ENCODE measurements at regions not wholly inside any gene's neighbourhood (a gene's known extent, or its start where the extent isn't known, plus 50 kb on each side); places are given as distances from the start of the nearest gene placed in this dataset.
"Not testable (repeated sequence)": the region's sequence is repeated elsewhere in the genome, so short reads cannot be mapped to it uniquely, and the experiment has no call there.

DNA sequence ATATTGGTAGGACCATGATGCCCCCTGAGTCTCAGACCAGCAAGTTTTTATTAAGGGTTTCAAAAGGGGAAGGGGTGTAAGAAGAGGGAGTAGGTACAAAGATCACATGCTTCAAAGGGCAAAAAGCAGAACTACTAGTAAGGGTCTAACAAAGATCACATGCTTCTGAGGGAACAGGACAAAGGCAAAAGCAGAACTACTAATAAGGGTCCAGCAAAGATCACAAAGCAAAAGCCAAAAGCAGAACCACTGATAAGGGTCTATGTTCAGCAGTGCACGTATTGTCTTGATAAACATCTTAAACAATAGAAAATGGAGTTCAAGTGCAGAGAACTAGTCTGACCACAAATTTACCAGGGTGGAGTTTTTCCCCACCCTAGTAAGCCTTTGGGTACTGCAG is 151.3 kb downstream of the DEFB131A start:
- H3K9ac ChIP-seq (ENCODE audit: low read depth in 1 of 2, low read length in 2 of 2); H3K4me3 ChIP-seq (ENCODE audit: low read depth in 1 of 3, low read length in 3 of 3); H3K4me1 ChIP-seq (ENCODE audit: control insufficient read depth in 4 of 4, insufficient read depth in 4 of 4, low read length in 3 of 4); H3K27ac ChIP-seq (ENCODE audit: low read depth in 1 of 2, low read length in 2 of 2); H3K9me3 ChIP-seq (ENCODE audit: control insufficient read depth in 4 of 4, low read length in 3 of 4); H3K27me3 ChIP-seq (ENCODE audit: control insufficient read depth in 4 of 4, insufficient read depth in 4 of 4, low read length in 3 of 4); DNase-seq (ENCODE audit: low spot score); H3K36me3 ChIP-seq (ENCODE audit: control insufficient read depth in 4 of 4, insufficient read depth in 3 of 4, low read depth in 1 of 4, low read length in 3 of 4): not testable (repeated sequence)
- 60% methylated on average over 1 of the region's 1 CpG for WGBS

DNA sequence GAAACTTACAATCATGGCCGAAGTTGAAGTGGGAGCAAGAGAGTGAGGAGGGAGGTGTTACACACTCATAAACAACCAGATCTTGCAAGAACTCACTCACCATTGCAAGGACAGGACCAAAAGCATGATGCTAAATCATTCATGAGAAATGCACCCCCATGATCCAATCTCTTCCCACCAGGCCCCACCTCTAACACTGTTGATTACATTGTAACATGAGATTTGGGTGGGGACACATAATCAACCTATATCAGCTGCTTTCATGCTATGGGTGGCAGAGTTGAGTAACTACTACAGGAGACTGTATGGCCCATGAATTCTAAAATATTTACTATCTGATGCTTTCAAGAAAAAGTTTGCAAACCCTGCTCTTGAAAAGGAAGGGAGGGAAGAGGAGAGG is 155.1 kb downstream of the DEFB131A start:
- Histone ChIP-seq H3K27ac (ENCODE audit: low read depth in 1 of 2, low read length in 2 of 2) (no peak overlapping the region), H3K4me3 (ENCODE audit: low read depth in 1 of 3, low read length in 3 of 3) (no peak overlapping the region), H3K9me3 (ENCODE audit: control insufficient read depth in 4 of 4, low read length in 3 of 4) (no peaks in the 10 kb centered on the region), H3K36me3 (ENCODE audit: control insufficient read depth in 4 of 4, insufficient read depth in 3 of 4, low read depth in 1 of 4, low read length in 3 of 4) (no peaks in the 10 kb centered on the region), H3K4me1 (ENCODE audit: control insufficient read depth in 4 of 4, insufficient read depth in 4 of 4, low read length in 3 of 4) (peaks cover 0 to 2% (median 0%) of the 10 kb centered on the region in 4 donors), H3K27me3 (ENCODE audit: control insufficient read depth in 4 of 4, insufficient read depth in 4 of 4, low read length in 3 of 4) (no peaks in the 10 kb centered on the region), H3K9ac (ENCODE audit: low read depth in 1 of 2, low read length in 2 of 2) (no peak overlapping the region)
- TF ChIP-seq HNF4A (conservative IDR thresholded peaks at IDR 0.05) (no peak), TAF1 (conservative IDR thresholded peaks at IDR 0.05) (no peak), HNF4G (IDR thresholded peaks at IDR 0.05) (no peak)
- TF ChIP-seq, protein P1, sequence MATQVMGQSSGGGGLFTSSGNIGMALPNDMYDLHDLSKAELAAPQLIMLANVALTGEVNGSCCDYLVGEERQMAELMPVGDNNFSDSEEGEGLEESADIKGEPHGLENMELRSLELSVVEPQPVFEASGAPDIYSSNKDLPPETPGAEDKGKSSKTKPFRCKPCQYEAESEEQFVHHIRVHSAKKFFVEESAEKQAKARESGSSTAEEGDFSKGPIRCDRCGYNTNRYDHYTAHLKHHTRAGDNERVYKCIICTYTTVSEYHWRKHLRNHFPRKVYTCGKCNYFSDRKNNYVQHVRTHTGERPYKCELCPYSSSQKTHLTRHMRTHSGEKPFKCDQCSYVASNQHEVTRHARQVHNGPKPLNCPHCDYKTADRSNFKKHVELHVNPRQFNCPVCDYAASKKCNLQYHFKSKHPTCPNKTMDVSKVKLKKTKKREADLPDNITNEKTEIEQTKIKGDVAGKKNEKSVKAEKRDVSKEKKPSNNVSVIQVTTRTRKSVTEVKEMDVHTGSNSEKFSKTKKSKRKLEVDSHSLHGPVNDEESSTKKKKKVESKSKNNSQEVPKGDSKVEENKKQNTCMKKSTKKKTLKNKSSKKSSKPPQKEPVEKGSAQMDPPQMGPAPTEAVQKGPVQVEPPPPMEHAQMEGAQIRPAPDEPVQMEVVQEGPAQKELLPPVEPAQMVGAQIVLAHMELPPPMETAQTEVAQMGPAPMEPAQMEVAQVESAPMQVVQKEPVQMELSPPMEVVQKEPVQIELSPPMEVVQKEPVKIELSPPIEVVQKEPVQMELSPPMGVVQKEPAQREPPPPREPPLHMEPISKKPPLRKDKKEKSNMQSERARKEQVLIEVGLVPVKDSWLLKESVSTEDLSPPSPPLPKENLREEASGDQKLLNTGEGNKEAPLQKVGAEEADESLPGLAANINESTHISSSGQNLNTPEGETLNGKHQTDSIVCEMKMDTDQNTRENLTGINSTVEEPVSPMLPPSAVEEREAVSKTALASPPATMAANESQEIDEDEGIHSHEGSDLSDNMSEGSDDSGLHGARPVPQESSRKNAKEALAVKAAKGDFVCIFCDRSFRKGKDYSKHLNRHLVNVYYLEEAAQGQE (IDR thresholded peaks at IDR 0.05): no peak
- DNase-seq (ENCODE audit: low spot score): no peak
- 92% methylated on average over 1 of the region's 1 CpG for WGBS

DNA sequence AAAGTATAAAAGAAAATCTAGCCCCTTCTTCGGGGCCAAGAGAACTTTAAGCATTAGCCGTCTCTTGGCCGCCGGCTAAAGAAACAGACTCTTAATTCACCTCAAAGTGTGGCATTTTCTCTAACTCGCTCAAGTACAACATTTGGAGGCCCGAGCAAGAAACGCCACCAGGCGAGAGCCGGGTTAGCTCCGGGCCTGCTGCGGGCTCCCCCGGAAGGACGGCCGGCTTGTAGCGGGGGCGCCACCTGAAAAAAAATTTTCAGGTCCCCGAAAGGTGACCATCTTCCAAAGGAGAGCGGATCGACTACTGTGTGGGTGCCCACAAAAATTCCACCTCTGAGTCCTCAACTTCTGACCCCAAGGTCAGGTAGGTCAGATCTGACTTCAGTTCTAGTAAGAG is 156.0 kb downstream of the DEFB131A start:
- no peaks in the 10 kb centered on the region for H3K9me3 ChIP-seq (ENCODE audit: control insufficient read depth in 4 of 4, low read length in 3 of 4)
- TF ChIP-seq TAF1 (conservative IDR thresholded peaks at IDR 0.05) (no peak), SP1 (IDR thresholded peaks at IDR 0.05) (no peak), RXRA (IDR thresholded peaks at IDR 0.05) (no peak), NR2F2 (IDR thresholded peaks at IDR 0.05) (no peak), JUND (IDR thresholded peaks at IDR 0.05) (no peak)
- TF ChIP-seq, protein P2, sequence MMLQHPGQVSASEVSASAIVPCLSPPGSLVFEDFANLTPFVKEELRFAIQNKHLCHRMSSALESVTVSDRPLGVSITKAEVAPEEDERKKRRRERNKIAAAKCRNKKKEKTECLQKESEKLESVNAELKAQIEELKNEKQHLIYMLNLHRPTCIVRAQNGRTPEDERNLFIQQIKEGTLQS (IDR thresholded peaks at IDR 0.05): no peak
- no peaks in the 10 kb centered on the region for H3K36me3 ChIP-seq (ENCODE audit: control insufficient read depth in 4 of 4, insufficient read depth in 3 of 4, low read depth in 1 of 4, low read length in 3 of 4)
- 91% methylated on average over 19 of the region's 19 CpGs for WGBS
- H3K27ac ChIP-seq (ENCODE audit: low read depth in 1 of 2, low read length in 2 of 2): no peak overlapping the region
- no peak overlapping the region for H3K4me3 ChIP-seq (ENCODE audit: low read depth in 1 of 3, low read length in 3 of 3)
- H3K4me1 ChIP-seq (ENCODE audit: control insufficient read depth in 4 of 4, insufficient read depth in 4 of 4, low read length in 3 of 4): peaks cover 0 to 2% (median 0%) of the 10 kb centered on the region in 4 donors
- H3K9ac ChIP-seq (ENCODE audit: low read depth in 1 of 2, low read length in 2 of 2): no peak overlapping the region
- no peaks in the 10 kb centered on the region for H3K27me3 ChIP-seq (ENCODE audit: control insufficient read depth in 4 of 4, insufficient read depth in 4 of 4, low read length in 3 of 4)
- no peak for DNase-seq (ENCODE audit: low spot score)

DNA sequence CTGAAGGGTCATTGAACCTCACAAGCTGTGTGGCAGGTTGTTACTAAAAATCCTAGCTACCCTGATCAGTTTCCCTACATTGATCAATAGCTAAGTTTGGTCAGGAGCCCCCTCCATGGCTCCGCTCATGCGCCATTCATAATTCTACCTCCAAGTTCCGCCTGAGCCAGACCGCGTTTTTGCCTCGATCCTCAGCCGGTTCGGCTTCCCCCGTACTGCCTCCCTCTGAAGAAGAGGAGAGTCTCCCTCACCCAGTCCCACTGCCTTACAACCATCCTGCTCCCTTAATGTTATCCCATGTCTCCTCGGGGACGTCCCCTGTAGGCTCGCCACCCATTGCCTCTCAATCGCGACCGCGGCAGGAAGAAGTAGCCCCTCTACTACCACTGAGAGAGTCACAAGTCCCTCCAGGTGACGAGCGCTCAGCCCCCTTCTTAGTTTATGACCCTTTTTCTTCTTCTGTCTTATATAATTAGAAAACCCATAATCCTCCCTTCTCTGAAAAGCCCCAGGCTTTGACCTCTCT is 158.2 kb downstream of the DEFB131A start:
- no peaks in the 10 kb centered on the region for H3K9me3 ChIP-seq (ENCODE audit: control insufficient read depth in 4 of 4, low read length in 3 of 4)
- H3K4me3 ChIP-seq (ENCODE audit: low read depth in 1 of 3, low read length in 3 of 3): no peak overlapping the region
- DNase-seq (ENCODE audit: low spot score): no peak
- H3K27ac ChIP-seq (ENCODE audit: low read depth in 1 of 2, low read length in 2 of 2): no peak overlapping the region
- WGBS: 73% methylated on average over 18 of the region's 18 CpGs
- no peak overlapping the region for H3K9ac ChIP-seq (ENCODE audit: low read depth in 1 of 2, low read length in 2 of 2)
- no peaks in the 10 kb centered on the region for H3K27me3 ChIP-seq (ENCODE audit: control insufficient read depth in 4 of 4, insufficient read depth in 4 of 4, low read length in 3 of 4)
- peaks cover 0 to 2% (median 0%) of the 10 kb centered on the region in 4 donors for H3K4me1 ChIP-seq (ENCODE audit: control insufficient read depth in 4 of 4, insufficient read depth in 4 of 4, low read length in 3 of 4)
- H3K36me3 ChIP-seq (ENCODE audit: control insufficient read depth in 4 of 4, insufficient read depth in 3 of 4, low read depth in 1 of 4, low read length in 3 of 4): no peaks in the 10 kb centered on the region
- no peak for TF ChIP-seq SP1 (IDR thresholded peaks at IDR 0.05)
- TF ChIP-seq GABPA (IDR thresholded peaks at IDR 0.05 in 1 of 2, conservative IDR thresholded peaks at IDR 0.05 in 1 of 2): no peak
- TF ChIP-seq NR2F2 (IDR thresholded peaks at IDR 0.05): no peak
- no peak for TF ChIP-seq RXRA (IDR thresholded peaks at IDR 0.05)
- TF ChIP-seq, protein P3, sequence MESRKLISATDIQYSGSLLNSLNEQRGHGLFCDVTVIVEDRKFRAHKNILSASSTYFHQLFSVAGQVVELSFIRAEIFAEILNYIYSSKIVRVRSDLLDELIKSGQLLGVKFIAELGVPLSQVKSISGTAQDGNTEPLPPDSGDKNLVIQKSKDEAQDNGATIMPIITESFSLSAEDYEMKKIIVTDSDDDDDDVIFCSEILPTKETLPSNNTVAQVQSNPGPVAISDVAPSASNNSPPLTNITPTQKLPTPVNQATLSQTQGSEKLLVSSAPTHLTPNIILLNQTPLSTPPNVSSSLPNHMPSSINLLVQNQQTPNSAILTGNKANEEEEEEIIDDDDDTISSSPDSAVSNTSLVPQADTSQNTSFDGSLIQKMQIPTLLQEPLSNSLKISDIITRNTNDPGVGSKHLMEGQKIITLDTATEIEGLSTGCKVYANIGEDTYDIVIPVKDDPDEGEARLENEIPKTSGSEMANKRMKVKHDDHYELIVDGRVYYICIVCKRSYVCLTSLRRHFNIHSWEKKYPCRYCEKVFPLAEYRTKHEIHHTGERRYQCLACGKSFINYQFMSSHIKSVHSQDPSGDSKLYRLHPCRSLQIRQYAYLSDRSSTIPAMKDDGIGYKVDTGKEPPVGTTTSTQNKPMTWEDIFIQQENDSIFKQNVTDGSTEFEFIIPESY (IDR thresholded peaks at IDR 0.05): no peak
- TF ChIP-seq, protein P4, sequence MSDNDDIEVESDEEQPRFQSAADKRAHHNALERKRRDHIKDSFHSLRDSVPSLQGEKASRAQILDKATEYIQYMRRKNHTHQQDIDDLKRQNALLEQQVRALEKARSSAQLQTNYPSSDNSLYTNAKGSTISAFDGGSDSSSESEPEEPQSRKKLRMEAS (IDR thresholded peaks at IDR 0.05): no peak
- no peak for TF ChIP-seq YY1 (IDR thresholded peaks at IDR 0.05)
- TF ChIP-seq, protein P1 (IDR thresholded peaks at IDR 0.05): no peak
- TF ChIP-seq, protein P2 (IDR thresholded peaks at IDR 0.05): no peak

All from liver (tissue), 7 donors.